ENCODE measurements at regions not wholly inside any gene's neighbourhood (a gene's known extent, or its start where the extent isn't known, plus 50 kb on each side); places are given as distances from the start of the nearest gene placed in this dataset.

DNA sequence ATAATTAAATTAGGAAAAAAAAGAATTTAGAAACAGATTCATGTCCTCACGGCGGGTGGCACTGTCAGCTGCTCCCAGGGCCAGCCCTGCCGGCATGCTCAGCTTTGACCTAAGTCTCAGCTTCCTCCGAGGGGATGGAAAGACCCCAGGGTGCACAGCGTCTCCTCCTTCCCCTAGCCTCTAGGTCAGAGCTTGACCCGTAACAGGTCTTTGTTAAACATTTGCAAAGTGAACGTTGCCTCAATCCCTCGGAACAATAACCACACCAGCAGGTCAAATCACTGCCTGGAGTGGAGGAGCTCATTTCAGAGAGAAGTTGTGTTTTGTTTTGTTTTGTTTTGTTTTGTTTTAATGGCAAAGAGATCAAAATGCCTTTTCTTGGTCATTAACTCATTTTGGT, 171.3 kb downstream of the TMEM18 start:
- H3K36me3 ChIP-seq, result no peaks in the 10 kb centered on the region
- TF ChIP-seq, protein P1, sequence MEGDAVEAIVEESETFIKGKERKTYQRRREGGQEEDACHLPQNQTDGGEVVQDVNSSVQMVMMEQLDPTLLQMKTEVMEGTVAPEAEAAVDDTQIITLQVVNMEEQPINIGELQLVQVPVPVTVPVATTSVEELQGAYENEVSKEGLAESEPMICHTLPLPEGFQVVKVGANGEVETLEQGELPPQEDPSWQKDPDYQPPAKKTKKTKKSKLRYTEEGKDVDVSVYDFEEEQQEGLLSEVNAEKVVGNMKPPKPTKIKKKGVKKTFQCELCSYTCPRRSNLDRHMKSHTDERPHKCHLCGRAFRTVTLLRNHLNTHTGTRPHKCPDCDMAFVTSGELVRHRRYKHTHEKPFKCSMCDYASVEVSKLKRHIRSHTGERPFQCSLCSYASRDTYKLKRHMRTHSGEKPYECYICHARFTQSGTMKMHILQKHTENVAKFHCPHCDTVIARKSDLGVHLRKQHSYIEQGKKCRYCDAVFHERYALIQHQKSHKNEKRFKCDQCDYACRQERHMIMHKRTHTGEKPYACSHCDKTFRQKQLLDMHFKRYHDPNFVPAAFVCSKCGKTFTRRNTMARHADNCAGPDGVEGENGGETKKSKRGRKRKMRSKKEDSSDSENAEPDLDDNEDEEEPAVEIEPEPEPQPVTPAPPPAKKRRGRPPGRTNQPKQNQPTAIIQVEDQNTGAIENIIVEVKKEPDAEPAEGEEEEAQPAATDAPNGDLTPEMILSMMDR (IDR thresholded peaks at IDR 0.05), result no peak
- TF ChIP-seq POLR2A (IDR thresholded peaks at IDR 0.05), result no peak
- H3K4me3 ChIP-seq, result no peak overlapping the region
- no peaks in the 10 kb centered on the region for H3K27me3 ChIP-seq
- DNase-seq (no peak), ATAC-seq (no peak)
- WGBS (ENCODE audit: insufficient coverage, low coverage, low lambda C conversion rate, missing lambda C conversion rate), result 18% methylated on average over 8 of the region's 8 CpGs
- no peaks in the 10 kb centered on the region for H3K9me3 ChIP-seq
- H3K27ac ChIP-seq, result no peak overlapping the region
- intact Hi-C loops (cut with DNase I), result no loop called here
- no peaks in the 10 kb centered on the region for H3K4me1 ChIP-seq

DNA sequence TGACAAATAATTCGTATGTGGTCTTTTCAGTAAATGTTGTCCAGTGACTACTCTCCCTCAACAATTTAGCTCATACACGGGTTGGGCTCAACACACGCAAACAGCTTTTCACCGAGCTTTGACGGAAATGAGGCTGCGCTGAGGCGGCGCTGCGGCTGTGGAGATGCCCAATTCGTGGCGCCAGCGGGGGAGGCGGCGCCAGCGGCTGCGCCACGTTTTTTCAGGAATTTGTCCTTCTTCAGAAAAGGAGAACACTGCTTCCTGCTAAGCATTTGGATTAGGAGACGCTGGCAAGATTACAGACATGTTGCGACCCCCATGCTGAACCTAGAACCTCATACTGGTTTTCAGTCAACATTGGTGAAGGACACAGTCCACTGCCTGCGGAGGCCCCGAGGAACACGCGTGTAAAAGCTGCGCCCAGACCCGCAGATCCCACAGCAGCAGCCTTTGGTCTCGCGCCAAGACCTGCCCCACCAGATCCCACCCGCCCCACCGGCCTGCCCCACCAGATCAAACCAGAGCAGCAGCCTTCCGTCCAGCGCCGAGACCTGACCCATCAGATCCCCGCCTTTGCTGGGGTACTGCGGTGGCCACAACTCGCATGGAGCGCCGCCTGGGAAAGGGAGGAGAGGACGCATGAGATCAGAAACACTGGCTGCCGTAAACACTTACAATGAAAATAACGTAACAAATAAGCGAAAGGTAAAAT, 173.8 kb downstream of the TMEM18 start:
- no peaks in the 10 kb centered on the region for H3K27me3 ChIP-seq
- H3K9me3 ChIP-seq, result no peaks in the 10 kb centered on the region
- DNase-seq, result no peak
- intact Hi-C loops (cut with DNase I), result no loop called here
- ATAC-seq, result no peak
- TF ChIP-seq, protein P1 (IDR thresholded peaks at IDR 0.05), result no peak
- no peak for TF ChIP-seq POLR2A (IDR thresholded peaks at IDR 0.05)
- H3K27ac ChIP-seq, result no peak overlapping the region
- 85% methylated on average over 17 of the region's 41 CpGs for WGBS (ENCODE audit: insufficient coverage, low coverage, low lambda C conversion rate, missing lambda C conversion rate)
- no peaks in the 10 kb centered on the region for H3K36me3 ChIP-seq
- no peak overlapping the region for H3K4me3 ChIP-seq
- H3K4me1 ChIP-seq, result no peaks in the 10 kb centered on the region

- Histone ChIP-seq H3K4me1 (no peaks in the 10 kb centered on the region), H3K27ac (no peak overlapping the region), H3K27me3 (no peaks in the 10 kb centered on the region), H3K9me3 (no peaks in the 10 kb centered on the region), H3K36me3 (no peaks in the 10 kb centered on the region), H3K4me3 (no peak overlapping the region)
- TF ChIP-seq POLR2A (IDR thresholded peaks at IDR 0.05), result no peak
- TF ChIP-seq, protein P1 (IDR thresholded peaks at IDR 0.05), result no peak
- intact Hi-C loops (cut with DNase I), result no loop called here
- ATAC-seq, result no peak
- WGBS (ENCODE audit: insufficient coverage, low coverage, low lambda C conversion rate, missing lambda C conversion rate), result 88% methylated on average over 17 of the region's 35 CpGs
- DNase-seq, result no peak
Observed at GRCh38 chr2:502831-503230, 174.4 kb downstream of the TMEM18 start.

- ATAC-seq (no peak), DNase-seq (no peak)
- Histone ChIP-seq H3K36me3 (no peaks in the 10 kb centered on the region), H3K27ac (no peak overlapping the region), H3K9me3 (no peaks in the 10 kb centered on the region), H3K4me1 (no peaks in the 10 kb centered on the region), H3K4me3 (no peak overlapping the region), H3K27me3 (no peaks in the 10 kb centered on the region)
- 71% methylated on average over 6 of the region's 8 CpGs for WGBS (ENCODE audit: insufficient coverage, low coverage, low lambda C conversion rate, missing lambda C conversion rate)
- TF ChIP-seq, protein P1 (IDR thresholded peaks at IDR 0.05), result no peak
- no peak for TF ChIP-seq POLR2A (IDR thresholded peaks at IDR 0.05)
- intact Hi-C loops (cut with DNase I), result no loop called here
Observed at GRCh38 chr2:501667-502066, 175.5 kb downstream of the TMEM18 start.
